ENCODE measurements at regions not wholly inside any gene's neighbourhood (a gene's known extent, or its start where the extent isn't known, plus 50 kb on each side); places are given as distances from the start of the nearest gene placed in this dataset.

GRCh38 chr2:72051204-72051603, 96.5 kb downstream of the CYP26B1 start:
- H3K4me3 ChIP-seq: no peak overlapping the region
- DNase-seq: no peak
- H3K9me3 ChIP-seq: no peaks in the 10 kb centered on the region
- H3K27me3 ChIP-seq: no peaks in the 10 kb centered on the region
- no peaks in the 10 kb centered on the region for H3K4me1 ChIP-seq
- no peak for TF ChIP-seq POLR2A (IDR thresholded peaks at IDR 0.05)
- no peak for TF ChIP-seq CTCF (IDR thresholded peaks at IDR 0.05)
- no peaks in the 10 kb centered on the region for H3K36me3 ChIP-seq
- no peak overlapping the region for H3K27ac ChIP-seq

GRCh38 chr2:72050734-72051133, 96.9 kb downstream of the CYP26B1 start:
- H3K27me3 ChIP-seq: no peaks in the 10 kb centered on the region
- no peaks in the 10 kb centered on the region for H3K4me1 ChIP-seq
- H3K9me3 ChIP-seq: no peaks in the 10 kb centered on the region
- H3K36me3 ChIP-seq: no peaks in the 10 kb centered on the region
- TF ChIP-seq CTCF (IDR thresholded peaks at IDR 0.05): no peak
- TF ChIP-seq POLR2A (IDR thresholded peaks at IDR 0.05): no peak
- no peak for DNase-seq
- no peak overlapping the region for H3K27ac ChIP-seq
- no peak overlapping the region for H3K4me3 ChIP-seq

GRCh38 chr2:72048881-72049477, 98.7 kb downstream of the CYP26B1 start:
- H3K36me3 ChIP-seq: no peaks in the 10 kb centered on the region
- H3K4me3 ChIP-seq: no peak overlapping the region
- no peaks in the 10 kb centered on the region for H3K9me3 ChIP-seq
- TF ChIP-seq CTCF (IDR thresholded peaks at IDR 0.05): no peak
- no peak for TF ChIP-seq POLR2A (IDR thresholded peaks at IDR 0.05)
- no peak for DNase-seq
- no peak overlapping the region for H3K27ac ChIP-seq
- H3K4me1 ChIP-seq: no peaks in the 10 kb centered on the region
- H3K27me3 ChIP-seq: no peaks in the 10 kb centered on the region

GRCh38 chr2:72043985-72044384, 103.7 kb downstream of the CYP26B1 start:
- Histone ChIP-seq H3K4me3 (no peak overlapping the region), H3K27me3 (no peaks in the 10 kb centered on the region), H3K9me3 (no peaks in the 10 kb centered on the region), H3K27ac (no peak overlapping the region), H3K4me1 (no peaks in the 10 kb centered on the region), H3K36me3 (no peaks in the 10 kb centered on the region)
- TF ChIP-seq CTCF (IDR thresholded peaks at IDR 0.05) (no peak), POLR2A (IDR thresholded peaks at IDR 0.05) (no peak)
- no peak for DNase-seq

- no peak for DNase-seq
- Histone ChIP-seq H3K36me3 (no peaks in the 10 kb centered on the region), H3K9me3 (no peaks in the 10 kb centered on the region), H3K27ac (no peak overlapping the region), H3K4me1 (no peaks in the 10 kb centered on the region), H3K27me3 (no peaks in the 10 kb centered on the region), H3K4me3 (no peak overlapping the region)
- TF ChIP-seq CTCF (IDR thresholded peaks at IDR 0.05) (no peak), POLR2A (IDR thresholded peaks at IDR 0.05) (no peak)
These were observed 106.0 kb downstream of the CYP26B1 start for GRCh38 chr2:72041638-72042111.

Measured in Peyer's patch (tissue), 4 donors.